HG03196 (cell line): ENCODE measurements at regions not wholly inside any gene's neighbourhood (a gene's known extent, or its start where the extent isn't known, plus 50 kb on each side); places are given as distances from the start of the nearest gene placed in this dataset.
"Not testable (repeated sequence)": the region's sequence is repeated elsewhere in the genome, so short reads cannot be mapped to it uniquely, and the experiment has no call there.

ENCODE experiments used
- ATAC-seq: cut with Tn5 transposase; IDR thresholded peaks from one replicate; pipeline ENCODE4 v1.9.1; 2021; ENCODE audit not compliant: unreplicated experiment

- ATAC-seq = no peak
These were observed 525.8 kb downstream of the NLGN4X start for GRCh38 chrX:5702890-5703289.

GRCh38 chrX:5695971-5696370 is 532.7 kb downstream of the NLGN4X start:
- ATAC-seq = no peak

GRCh38 chrX:5683996-5684395 is 544.7 kb downstream of the NLGN4X start:
- ATAC-seq = no peak

- no peak for ATAC-seq
These were observed 547.5 kb downstream of the NLGN4X start for GRCh38 chrX:5681159-5681558.

GRCh38 chrX:5674036-5674435 is 554.6 kb downstream of the NLGN4X start:
- no peak for ATAC-seq

- ATAC-seq = no peak
These were observed 556.6 kb downstream of the NLGN4X start for GRCh38 chrX:5672099-5672498.

- ATAC-seq = not testable (repeated sequence)
These were observed 562.0 kb downstream of the NLGN4X start for GRCh38 chrX:5666689-5667088.

- no peak for ATAC-seq
These were observed 572.1 kb downstream of the NLGN4X start for GRCh38 chrX:5656544-5656943.

- ATAC-seq = no peak
These were observed 577.8 kb downstream of the NLGN4X start for GRCh38 chrX:5650904-5651303.

- ATAC-seq = no peak
These were observed 579.6 kb downstream of the NLGN4X start for GRCh38 chrX:5648941-5649568.

- ATAC-seq = peak; percentile 94
These were observed 581.8 kb downstream of the NLGN4X start for GRCh38 chrX:5646818-5647217.

- no peak for ATAC-seq
These were observed 583.9 kb downstream of the NLGN4X start for GRCh38 chrX:5644776-5645175.

- no peak for ATAC-seq
These were observed 588.6 kb downstream of the NLGN4X start for GRCh38 chrX:5640071-5640470.

- ATAC-seq = no peak
These were observed 590.1 kb downstream of the NLGN4X start for GRCh38 chrX:5638572-5638971.

- ATAC-seq = no peak
These were observed 595.8 kb downstream of the NLGN4X start for GRCh38 chrX:5632887-5633286.

GRCh38 chrX:5632061-5632614 is 596.5 kb downstream of the NLGN4X start:
- no peak for ATAC-seq

GRCh38 chrX:5617666-5618065 is 611.0 kb downstream of the NLGN4X start:
- no peak for ATAC-seq

GRCh38 chrX:5595570-5595969 is 633.1 kb downstream of the NLGN4X start:
- ATAC-seq = no peak

GRCh38 chrX:5586726-5587125 is 641.9 kb downstream of the NLGN4X start:
- no peak for ATAC-seq

GRCh38 chrX:5575407-5575806 is 653.3 kb downstream of the NLGN4X start:
- no peak for ATAC-seq

GRCh38 chrX:5568934-5569333 is 659.7 kb downstream of the NLGN4X start:
- no peak for ATAC-seq

GRCh38 chrX:5559386-5559785 is 669.3 kb downstream of the NLGN4X start:
- no peak for ATAC-seq

- no peak for ATAC-seq
These were observed 679.2 kb downstream of the NLGN4X start for GRCh38 chrX:5549512-5549911.
